WERI-Rb-1 (cell line): ENCODE measurements at regions not wholly inside any gene's neighbourhood (a gene's known extent, or its start where the extent isn't known, plus 50 kb on each side); places are given as distances from the start of the nearest gene placed in this dataset.

ENCODE experiments used
- DNase-seq: peaks from one replicate; pipeline ENCODE4 v3.0.0-alpha.2; 2020
- H3K27ac ChIP-seq: fragments of 250-450 bp; sonication (Bioruptor Pico); 2 replicates; pipeline ENCODE4 v1.5.1; 2020; ENCODE audit warnings: mild to moderate bottlenecking, moderate library complexity
- H3K27me3 ChIP-seq: fragments of 250-450 bp; sonication (Bioruptor Pico); 2 replicates; pipeline ENCODE4 v1.5.1; 2021; ENCODE audit warnings: mild to moderate bottlenecking, low read depth, moderate library complexity; ENCODE audit not compliant: insufficient read depth, severe bottlenecking
- H3K36me3 ChIP-seq: fragments of 250-450 bp; sonication (Bioruptor Pico); 2 replicates; pipeline ENCODE4 v1.5.1; 2020; ENCODE audit warnings: mild to moderate bottlenecking, moderate library complexity
- H3K4me3 ChIP-seq: 2 replicates; pipeline ENCODE4 v1.5.1; 2011; ENCODE audit warnings: low read depth, mild to moderate bottlenecking, control low read depth, low read length
- H3K9me3 ChIP-seq: fragments of 250-450 bp; sonication (Bioruptor Pico); 2 replicates; pipeline ENCODE4 v1.5.1; 2021; ENCODE audit warnings: mild to moderate bottlenecking, moderate library complexity; ENCODE audit not compliant: severe bottlenecking
- CTCF ChIP-seq: IDR thresholded peaks from 2 replicates; pipeline ENCODE4 v1.5.1; 2011; ENCODE audit warnings: low read depth, mild to moderate bottlenecking, control low read depth, inconsistent platforms, low read length

GRCh38 chr22:48353116-48353947 lies 1474.3 kb downstream of the BRD1 start:
- no peak for TF ChIP-seq CTCF
- no peak for DNase-seq
- Histone ChIP-seq H3K36me3 (no peaks in the 10 kb centered on the region), H3K27ac (no peak overlapping the region), H3K27me3 (no peaks in the 10 kb centered on the region), H3K4me3 (no peak overlapping the region), H3K9me3 (no peaks in the 10 kb centered on the region)

- Histone ChIP-seq H3K4me3 (no peak overlapping the region), H3K36me3 (no peaks in the 10 kb centered on the region), H3K27ac (no peak overlapping the region), H3K9me3 (no peaks in the 10 kb centered on the region), H3K27me3 (no peaks in the 10 kb centered on the region)
- TF ChIP-seq CTCF, result no peak
- DNase-seq, result no peak
These were observed 1475.4 kb downstream of the BRD1 start for GRCh38 chr22:48352086-48352911.

- H3K36me3 ChIP-seq, result no peaks in the 10 kb centered on the region
- no peaks in the 10 kb centered on the region for H3K9me3 ChIP-seq
These were observed 1476.1 kb downstream of the BRD1 start for GRCh38 chr22:48351376-48352085.

GRCh38 chr22:48350456-48350855 lies 1477.2 kb downstream of the BRD1 start:
- TF ChIP-seq CTCF, result no peak
- no peaks in the 10 kb centered on the region for H3K27me3 ChIP-seq
- peak; percentile 57 for DNase-seq
- no peaks in the 10 kb centered on the region for H3K9me3 ChIP-seq
- no peaks in the 10 kb centered on the region for H3K36me3 ChIP-seq
- peak overlapping the region; percentile 27; the same call in 1 of the 2 replicates for H3K27ac ChIP-seq
- H3K4me3 ChIP-seq, result no peak overlapping the region

More at GRCh38 chr22:48351376-48352085, 1476.1 kb downstream of the BRD1 start:
- Histone ChIP-seq H3K27me3 (no peaks in the 10 kb centered on the region), H3K4me3 (no peak overlapping the region), H3K27ac (no peak overlapping the region)
- no peak for TF ChIP-seq CTCF
- no peak for DNase-seq

- no peaks in the 10 kb centered on the region for H3K9me3 ChIP-seq
- no peak overlapping the region for H3K4me3 ChIP-seq
- no peaks in the 10 kb centered on the region for H3K27me3 ChIP-seq
- H3K36me3 ChIP-seq, result no peaks in the 10 kb centered on the region
- DNase-seq, result no peak
- no peak for TF ChIP-seq CTCF
- no peak overlapping the region for H3K27ac ChIP-seq
These were observed 1478.8 kb downstream of the BRD1 start for GRCh38 chr22:48348855-48349254.
